ENCODE measurements at regions not wholly inside any gene's neighbourhood (a gene's known extent, or its start where the extent isn't known, plus 50 kb on each side); places are given as distances from the start of the nearest gene placed in this dataset.

- WGBS, 2 experiments (ENCODE audit: extremely low coverage in 2 of 2, insufficient read length in 1 of 2): no CpG with 5 or more reads among the region's 5 CpGs
- POLR2A ChIA-PET (ENCODE audit: unreplicated experiment): no interaction called here
- no peak overlapping the region for H3K18ac ChIP-seq (ENCODE audit: low read depth, low read length)
- H2BK5ac ChIP-seq (ENCODE audit: low read depth, low read length, poor library complexity, severe bottlenecking): no peak overlapping the region
- H3K4ac ChIP-seq (ENCODE audit: low read depth, low read length): no peak overlapping the region
- H3K36me3 ChIP-seq (ENCODE audit: control insufficient read depth, insufficient read depth, low read length): no peaks in the 10 kb centered on the region
- no peak overlapping the region for H2BK120ac ChIP-seq (ENCODE audit: low read depth, low read length)
- H3K79me1 ChIP-seq (ENCODE audit: low read depth in 1 of 2, low read length in 2 of 2): no peaks in the 10 kb centered on the region
- no peak overlapping the region for H2BK15ac ChIP-seq (ENCODE audit: low read depth, low read length)
- dilution Hi-C loops (cut with HindIII; ENCODE audit: low sequenced_read_pairs, unreplicated experiment): no loop called here
- TF ChIP-seq MAFK (IDR thresholded peaks at IDR 0.05; ENCODE audit: low read depth, low read length): no peak
- no peak for TF ChIP-seq CTCF (conservative IDR thresholded peaks at IDR 0.05; ENCODE audit: low read depth, low read length)
- TF ChIP-seq RCOR1 (IDR thresholded peaks at IDR 0.05; ENCODE audit: insufficient replicate concordance, low read length): no peak
- TF ChIP-seq USF2 (IDR thresholded peaks at IDR 0.05; ENCODE audit: low read depth, low read length): no peak
- no peak for TF ChIP-seq ELK1 (IDR thresholded peaks at IDR 0.05; ENCODE audit: borderline replicate concordance, low read depth, low read length)
- TF ChIP-seq MXI1 (IDR thresholded peaks at IDR 0.05; ENCODE audit: borderline replicate concordance, low read depth, low read length): no peak
- TF ChIP-seq BHLHE40 (IDR thresholded peaks at IDR 0.05; ENCODE audit: low read depth, low read length): no peak
- TF ChIP-seq MAZ (IDR thresholded peaks at IDR 0.05; ENCODE audit: borderline replicate concordance, low read depth, low read length): no peak
- TF ChIP-seq SMC3 (IDR thresholded peaks at IDR 0.05; ENCODE audit: low read depth, low read length): no peak
- TF ChIP-seq FOS (IDR thresholded peaks at IDR 0.05; ENCODE audit: low read depth, low read length): no peak
- no peak for TF ChIP-seq RAD21 (IDR thresholded peaks at IDR 0.05; ENCODE audit: low read length)
- no peak for TF ChIP-seq CEBPB (IDR thresholded peaks at IDR 0.05; ENCODE audit: low read depth, low read length)
- no peak for TF ChIP-seq RFX5 (IDR thresholded peaks at IDR 0.05; ENCODE audit: low read depth, low read length)
- H3K27me3 ChIP-seq (ENCODE audit: control insufficient read depth, insufficient read depth, low read length): no peaks in the 10 kb centered on the region
- H3K9me1 ChIP-seq (ENCODE audit: insufficient read depth, low read length): no peaks in the 10 kb centered on the region
- H3K9me3 ChIP-seq (ENCODE audit: control insufficient read depth, insufficient read depth, low read length): no peaks in the 10 kb centered on the region; the same call in 1 of the 2 replicates
- H4K5ac ChIP-seq (ENCODE audit: low read depth, low read length): no peak overlapping the region
- CTCF ChIA-PET: no interaction called here
- no peak for ATAC-seq (ENCODE audit: low read depth)
- in situ Hi-C loops (cut with MboI; ENCODE audit: low sequenced_read_pairs): no loop called here
- H4K91ac ChIP-seq (ENCODE audit: insufficient read depth, low read depth, low read length): no peak overlapping the region
- no peak overlapping the region for H3K4me2 ChIP-seq (ENCODE audit: low read depth, low read length)
- H3K27ac ChIP-seq (ENCODE audit: insufficient read depth, low read length): no peak overlapping the region
- H3K4me1 ChIP-seq (ENCODE audit: control insufficient read depth, insufficient read depth, low read length): no peaks in the 10 kb centered on the region
- BruUV-seq (replicated peaks): no TSS peak
- H3K14ac ChIP-seq (replicated peaks; ENCODE audit: low read depth, low read length): no peak overlapping the region
- H2AK5ac ChIP-seq (ENCODE audit: low read depth, low read length): no peak overlapping the region
- no peak overlapping the region for H4K8ac ChIP-seq (ENCODE audit: low read depth in 2 of 2, low read length in 2 of 2)
- H3K23ac ChIP-seq (ENCODE audit: low read depth, low read length): no peak overlapping the region
- no peak overlapping the region for H2AFZ ChIP-seq (replicated peaks; ENCODE audit: low read length, poor library complexity)
- H3K9ac ChIP-seq (ENCODE audit: low read depth, low read length): no peak overlapping the region
- no peak overlapping the region for H3K56ac ChIP-seq (ENCODE audit: extremely low read depth, insufficient read depth, low read length)
- no peaks in the 10 kb centered on the region for H4K20me1 ChIP-seq (ENCODE audit: insufficient read depth, low read length)
- no peak for DNase-seq
- H2AK9ac ChIP-seq (replicated peaks; ENCODE audit: low read depth, low read length, poor library complexity): no peak overlapping the region
- H3K4me3 ChIP-seq (ENCODE audit: insufficient read depth, low read depth, low read length): no peak overlapping the region
- intact Hi-C loops (cut with micrococcal nuclease): no loop called here
- no peak overlapping the region for H2BK20ac ChIP-seq (ENCODE audit: low read depth, low read length)
These were observed 1036.4 kb upstream of the FOXG1 start for GRCh38 chr14:27730204-27730603.

Data from IMR-90 (cell line).